Common myeloid progenitor, CD34-positive (primary cell): ENCODE measurements at regions not wholly inside any gene's neighbourhood (a gene's known extent, or its start where the extent isn't known, plus 50 kb on each side); places are given as distances from the start of the nearest gene placed in this dataset.

Experiments used
- CTCF ChIA-PET: fragments of 350-600 bp; sonication (Branson Sonifier 250); formaldehyde crosslinking; loops from one replicate; lab custom pipeline; 2021; ENCODE audit warnings: antibody characterized with exemption; lab: Charles Lee
- POLR2A ChIA-PET: fragments of 350-600 bp; sonication (Branson Sonifier 250); formaldehyde crosslinking; loops from one replicate; lab custom pipeline; 2021; ENCODE audit warnings: antibody characterized with exemption; lab: Charles Lee
- DNase-seq, 3 donors: peaks; one replicate each; pipeline versions ENCODE4 v3.0.0 to v3.0.0-alpha.2; 2013
- H3K27ac ChIP-seq, 2 experiments: 1 replicate in 1 of 2; 2 replicates in 1 of 2; pipeline ENCODE4 v1.7.0; 2013; ENCODE audit warnings: inconsistent platforms in 2 of 2, low read length in 2 of 2, mild to moderate bottlenecking in 2 of 2, low read depth in 1 of 2, moderate library complexity in 1 of 2; ENCODE audit not compliant: severe bottlenecking in 2 of 2, insufficient read depth in 1 of 2, poor library complexity in 1 of 2
- H3K27me3 ChIP-seq, 5 experiments: replicated peaks in 2 of 5; 1 replicate in 3 of 5; 2 replicates in 2 of 5; pipeline versions ENCODE4 v1.6.1 to v1.7.0; 2013; ENCODE audit warnings: low read length in 4 of 5, mild to moderate bottlenecking in 2 of 5, moderate library complexity in 2 of 5, inconsistent platforms in 1 of 5; ENCODE audit not compliant: insufficient read depth in 5 of 5, control insufficient read depth in 4 of 5
- H3K36me3 ChIP-seq, 4 experiments: 1 replicate in 2 of 4; 2 replicates in 2 of 4; pipeline versions ENCODE4 v1.6.1 to v1.7.0; 2013; ENCODE audit warnings: low read length in 3 of 4, control low read depth in 1 of 4, mild to moderate bottlenecking in 1 of 4; ENCODE audit not compliant: control insufficient read depth in 4 of 4, insufficient read depth in 4 of 4
- H3K4me1 ChIP-seq, 4 experiments: 1 replicate in 3 of 4; 2 replicates in 1 of 4; pipeline versions ENCODE4 v1.6.1 to v1.7.1; 2013; ENCODE audit warnings: low read length in 3 of 4, mild to moderate bottlenecking in 3 of 4, control low read depth in 1 of 4, inconsistent platforms in 1 of 4, moderate library complexity in 1 of 4; ENCODE audit not compliant: control insufficient read depth in 4 of 4, insufficient read depth in 4 of 4; ENCODE audit errors: control extremely low read depth in 1 of 4
- H3K4me3 ChIP-seq, 7 experiments: 1 replicate in 4 of 7; 2 replicates in 3 of 7; pipeline versions ENCODE4 v1.5.1 to v1.7.0; 2013; ENCODE audit warnings: mild to moderate bottlenecking in 7 of 7, low read length in 6 of 7, moderate library complexity in 6 of 7, inconsistent platforms in 2 of 7, low read depth in 2 of 7, control low read depth in 1 of 7; ENCODE audit not compliant: insufficient read depth in 4 of 7, control insufficient read depth in 1 of 7; ENCODE audit errors: extremely low read depth in 1 of 7
- H3K9me3 ChIP-seq, 5 experiments: 1 replicate in 4 of 5; 2 replicates in 1 of 5; pipeline versions ENCODE4 v1.6.1 to v1.7.1; 2013; ENCODE audit warnings: low read length in 4 of 5, mild to moderate bottlenecking in 2 of 5, inconsistent platforms in 1 of 5, low read depth in 1 of 5, moderate library complexity in 1 of 5; ENCODE audit not compliant: control insufficient read depth in 4 of 5, insufficient read depth in 2 of 5; ENCODE audit errors: control extremely low read depth in 1 of 5
- WGBS: methylation state at CpG from one replicate; pipeline ENCODE4 v1.1.5; 2013; ENCODE audit not compliant: insufficient coverage; 5-methylcytosine and 5-hydroxymethylcytosine counted together

DNA sequence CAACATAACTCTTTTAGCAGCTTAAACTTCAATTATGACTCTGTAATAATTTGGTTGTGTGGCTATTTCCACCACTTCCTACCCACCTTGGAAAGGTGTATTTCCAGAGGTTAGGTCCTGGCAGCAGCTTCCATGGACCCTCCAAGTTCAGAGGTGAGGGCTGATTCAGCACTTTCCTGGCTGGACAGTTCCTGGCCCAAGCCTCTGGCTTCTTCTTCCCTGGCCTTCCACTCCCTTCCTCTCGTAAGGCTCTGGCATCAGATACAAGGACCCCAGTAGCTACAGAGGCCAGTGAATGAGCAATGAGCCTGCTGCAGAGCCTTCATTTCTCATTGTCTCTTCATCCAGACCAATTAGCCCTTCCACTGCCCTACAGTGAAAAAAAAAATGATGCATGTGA lies 98.1 kb upstream of the KIRREL3 start:
- Histone ChIP-seq H3K9me3 (no peaks in the 10 kb centered on the region), H3K27ac (no peak overlapping the region), H3K36me3 (no peaks in the 10 kb centered on the region), H3K4me1 (no peaks in the 10 kb centered on the region), H3K4me3 (no peak overlapping the region), H3K27me3 (peaks cover 0 to under 1% (median 0%) of the 10 kb centered on the region in 5 experiments)
- no peak for DNase-seq
- ChIA-PET POLR2A (no interaction called here), CTCF (no interaction called here)
- 63% methylated on average over 1 of the region's 1 CpG for WGBS

GRCh38 chr11:127080735-127081134 lies 80.2 kb upstream of the KIRREL3 start:
- POLR2A ChIA-PET, result no interaction called here
- 100% methylated on average over 1 of the region's 2 CpGs for WGBS

DNA sequence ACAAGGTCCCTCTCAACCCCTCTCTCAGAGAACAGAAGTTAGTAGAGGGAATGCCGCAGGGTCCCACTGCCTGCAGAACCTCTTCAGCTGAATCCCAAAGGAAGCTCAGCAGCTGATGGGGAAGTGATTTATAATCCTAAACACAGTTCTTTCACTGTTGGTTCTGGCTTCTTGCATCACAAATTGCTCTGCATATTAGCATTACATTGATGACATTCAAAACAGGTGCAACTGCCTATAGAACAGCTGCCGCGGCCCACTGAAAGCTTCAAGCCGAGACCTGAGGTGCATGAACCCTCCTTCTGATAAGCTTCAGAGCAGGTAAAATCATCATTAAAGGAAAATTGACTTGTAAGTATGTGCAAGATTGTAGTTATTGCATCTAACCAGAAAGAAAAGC lies 75.2 kb upstream of the KIRREL3 start:
- Histone ChIP-seq H3K27ac (no peak overlapping the region), H3K9me3 (no peaks in the 10 kb centered on the region), H3K36me3 (no peaks in the 10 kb centered on the region), H3K27me3 (peaks cover 0 to 19% (median 2%) of the 10 kb centered on the region in 5 experiments), H3K4me1 (no peaks in the 10 kb centered on the region), H3K4me3 (no peak overlapping the region)
- no peak for DNase-seq
- CTCF ChIA-PET, result no interaction called here
- 95% methylated on average over 3 of the region's 4 CpGs for WGBS
- POLR2A ChIA-PET, result no interaction called here

More at GRCh38 chr11:127080735-127081134, 80.2 kb upstream of the KIRREL3 start:
- Histone ChIP-seq H3K27ac (no peak overlapping the region), H3K4me1 (no peaks in the 10 kb centered on the region), H3K4me3 (no peak overlapping the region), H3K36me3 (no peaks in the 10 kb centered on the region), H3K9me3 (no peaks in the 10 kb centered on the region), H3K27me3 (peaks cover 0 to 4% (median 0%) of the 10 kb centered on the region in 5 experiments)
- CTCF ChIA-PET, result no interaction called here
- DNase-seq, result no peak

GRCh38 chr11:127074151-127074761 lies 73.7 kb upstream of the KIRREL3 start:
- no peak overlapping the region for H3K4me3 ChIP-seq
- no peak overlapping the region for H3K27ac ChIP-seq
- POLR2A ChIA-PET, result no interaction called here
- DNase-seq, result peak; percentile 1 to 20 (median 7)
- WGBS, result 55% methylated on average over 5 of the region's 7 CpGs
- CTCF ChIA-PET, result interaction anchor here (1.6 kb wide), 1 partner anchor 9 kb away, joined by 5 read pairs; no protein-coding TSS in a partner anchor
- no peaks in the 10 kb centered on the region for H3K4me1 ChIP-seq
- no peaks in the 10 kb centered on the region for H3K9me3 ChIP-seq
- peaks cover 0 to 18% (median 3%) of the 10 kb centered on the region in 5 experiments for H3K27me3 ChIP-seq
- no peaks in the 10 kb centered on the region for H3K36me3 ChIP-seq

DNA sequence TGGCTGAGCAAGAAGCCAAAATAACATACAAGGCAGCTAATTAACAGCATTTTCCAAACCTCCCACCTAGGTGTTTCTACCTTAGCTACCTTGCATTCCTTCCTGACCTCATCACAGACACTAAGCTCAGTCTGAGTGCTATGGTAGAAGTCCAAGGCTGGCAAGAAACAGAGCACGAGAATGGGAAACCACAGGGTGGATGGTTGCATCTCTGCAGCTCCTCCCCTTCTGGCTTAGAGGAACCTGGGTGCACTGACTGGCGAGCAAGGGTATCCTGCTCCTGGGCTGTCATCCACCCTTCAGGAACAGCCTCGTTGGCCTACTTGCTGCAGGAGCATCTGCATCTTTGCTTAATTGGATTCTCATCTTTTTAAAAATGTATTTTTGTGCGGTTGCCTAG lies 73.1 kb upstream of the KIRREL3 start:
- WGBS, result 57% methylated on average over 2 of the region's 4 CpGs
- no peaks in the 10 kb centered on the region for H3K4me1 ChIP-seq
- no peak overlapping the region for H3K27ac ChIP-seq
- no peak for DNase-seq
- no peak overlapping the region for H3K4me3 ChIP-seq
- POLR2A ChIA-PET, result no interaction called here
- H3K9me3 ChIP-seq, result no peaks in the 10 kb centered on the region
- CTCF ChIA-PET, result interaction anchor here (1.1 to 1.6 kb wide), 2 partner anchors 9 to 11 kb away, joined by 3 to 5 read pairs; no protein-coding TSS in a partner anchor
- no peaks in the 10 kb centered on the region for H3K36me3 ChIP-seq
- H3K27me3 ChIP-seq, result peaks cover 0 to 18% (median 3%) of the 10 kb centered on the region in 5 experiments

- H3K4me3 ChIP-seq, result no peak overlapping the region
- POLR2A ChIA-PET, result no interaction called here
- WGBS, result 78% methylated on average over 6 of the region's 7 CpGs
- H3K4me1 ChIP-seq, result no peaks in the 10 kb centered on the region
- CTCF ChIA-PET, result no interaction called here
- H3K9me3 ChIP-seq, result no peaks in the 10 kb centered on the region
- H3K36me3 ChIP-seq, result no peaks in the 10 kb centered on the region
- no peak overlapping the region for H3K27ac ChIP-seq
- no peak for DNase-seq
- H3K27me3 ChIP-seq, result peaks cover 0 to 20% (median 3%) of the 10 kb centered on the region in 5 experiments
Observed at GRCh38 chr11:127071606-127072005, 71.0 kb upstream of the KIRREL3 start.

DNA sequence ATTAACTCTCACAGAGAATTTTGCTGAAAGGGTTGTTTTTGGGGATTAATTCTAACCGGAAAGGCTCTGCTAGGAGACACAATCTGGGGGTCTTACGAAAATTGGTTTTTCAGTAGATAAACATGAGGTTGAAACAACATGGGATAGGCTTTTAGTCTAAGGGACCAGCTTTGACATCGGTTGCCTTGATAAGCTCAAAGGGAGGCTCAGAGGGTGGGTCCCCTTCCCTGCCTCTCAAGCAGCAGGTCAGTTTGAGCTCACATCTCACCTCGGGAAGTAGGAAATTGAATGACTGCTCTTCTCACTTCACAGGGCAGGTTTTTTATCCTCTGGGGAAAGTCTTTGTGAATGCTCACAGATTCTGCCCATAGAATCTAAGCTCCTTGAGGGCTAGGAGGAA lies 70.2 kb upstream of the KIRREL3 start:
- CTCF ChIA-PET, result no interaction called here
- Histone ChIP-seq H3K4me3 (no peak overlapping the region), H3K27ac (no peak overlapping the region), H3K4me1 (no peaks in the 10 kb centered on the region), H3K36me3 (no peaks in the 10 kb centered on the region), H3K27me3 (peaks cover 0 to 20% (median 3%) of the 10 kb centered on the region in 5 experiments), H3K9me3 (no peaks in the 10 kb centered on the region)
- POLR2A ChIA-PET, result no interaction called here
- WGBS, result 93% methylated on average over 3 of the region's 4 CpGs
- DNase-seq, result no peak
